Stimulated activated CD4-positive, alpha-beta T cell treated with anti-CD3 and anti-CD28 coated beads, Interleukin-2, amount 100 ng/mL, for 24 hours (primary cell): ENCODE measurements at regions not wholly inside any gene's neighbourhood (a gene's known extent, or its start where the extent isn't known, plus 50 kb on each side); places are given as distances from the start of the nearest gene placed in this dataset.

Experiments used
- DNase-seq, 2 donors: peaks; one replicate each; pipeline ENCODE4 v3.0.0-alpha.2; 2020

DNA sequence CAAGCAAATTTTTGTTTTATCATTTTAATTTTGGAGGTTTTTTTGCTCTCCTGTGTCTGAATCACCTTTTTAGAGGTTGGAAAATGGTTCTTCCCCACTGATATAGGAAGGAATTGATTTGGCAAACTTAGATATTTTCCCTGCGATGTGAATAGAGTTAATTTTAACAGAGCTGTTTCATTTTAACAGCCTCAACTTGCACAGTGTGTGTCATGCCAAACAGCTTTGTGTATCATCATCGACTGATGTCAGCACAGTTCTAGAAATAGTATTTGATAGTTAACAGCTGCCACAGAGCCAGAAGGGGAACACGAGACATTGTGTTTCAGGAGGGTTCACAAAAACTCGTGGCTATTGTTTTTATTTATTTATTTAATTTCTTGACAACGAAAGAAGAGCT lies 243.1 kb upstream of the FOXN3 start:
- DNase-seq: no peak

DNA sequence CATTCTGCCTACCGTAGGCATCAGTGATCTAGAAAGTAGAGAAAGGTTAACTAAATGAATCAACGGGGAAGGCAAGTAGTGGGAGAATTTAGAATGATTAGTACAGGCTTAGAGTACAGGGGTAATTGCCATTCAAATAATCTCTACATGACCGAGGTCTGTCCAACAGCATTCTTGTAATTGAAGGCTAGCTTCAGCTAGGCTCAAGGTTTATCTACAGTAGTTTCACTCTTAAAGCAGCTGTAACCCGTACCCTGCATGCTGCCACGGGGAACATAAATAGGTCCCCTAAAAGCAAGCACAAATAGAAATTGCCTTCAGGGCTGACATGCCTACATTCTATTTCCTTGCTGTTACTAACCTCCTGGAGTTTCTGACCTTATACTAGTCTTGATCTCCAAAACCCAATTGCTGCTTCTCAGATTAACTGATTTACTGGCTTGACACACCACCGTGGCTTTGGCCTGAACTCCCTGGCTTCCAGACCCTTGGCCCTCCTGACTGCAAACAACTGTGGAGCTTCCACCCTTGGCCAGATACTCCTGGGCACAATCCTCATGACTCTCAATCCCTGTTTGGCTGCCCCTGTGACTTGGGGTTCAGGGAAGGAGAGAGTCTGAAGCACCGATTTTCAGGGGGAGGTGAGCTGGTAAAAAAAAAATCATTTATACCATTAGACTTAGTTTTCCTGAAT lies 242.1 kb upstream of the FOXN3 start:
- no peak for DNase-seq

DNA sequence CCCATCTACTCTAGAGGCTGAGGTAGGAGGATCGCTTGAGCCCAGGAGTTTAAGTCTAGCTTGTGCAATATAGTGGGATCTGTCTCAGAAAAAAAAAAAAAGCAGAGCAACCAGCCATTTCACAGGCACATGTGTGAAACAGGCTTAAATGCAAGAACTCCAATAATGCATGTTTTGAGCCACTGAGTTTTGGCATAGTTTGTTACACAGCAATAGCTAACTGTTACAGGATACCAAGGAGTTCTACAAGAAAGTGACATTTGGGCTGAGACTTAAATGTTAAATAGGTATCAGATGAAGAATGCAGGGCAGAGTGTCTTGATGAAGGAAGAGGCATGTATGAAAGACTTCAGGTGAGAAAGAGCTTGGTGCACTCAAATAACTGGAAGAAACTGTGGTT lies 240.0 kb upstream of the FOXN3 start:
- no peak for DNase-seq

DNA sequence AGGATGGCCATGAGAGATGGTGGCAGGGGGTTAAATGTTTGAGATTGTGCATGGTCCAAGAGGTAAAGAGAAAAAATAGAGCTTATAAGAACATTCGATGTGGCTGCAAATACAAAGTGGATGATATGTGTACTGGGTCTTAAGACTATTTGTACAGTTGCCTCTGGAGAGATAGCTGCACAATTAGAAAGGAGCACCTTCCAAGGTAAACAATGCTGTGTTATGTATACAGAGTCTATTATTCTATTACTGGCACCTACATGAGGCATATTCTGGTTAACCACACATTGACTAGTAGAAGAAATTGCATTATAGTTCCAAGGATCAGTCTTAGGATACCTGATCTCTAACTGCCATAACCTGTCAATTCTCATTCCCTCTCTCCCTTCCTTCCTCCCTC lies 238.0 kb upstream of the FOXN3 start:
- no peak for DNase-seq

DNA sequence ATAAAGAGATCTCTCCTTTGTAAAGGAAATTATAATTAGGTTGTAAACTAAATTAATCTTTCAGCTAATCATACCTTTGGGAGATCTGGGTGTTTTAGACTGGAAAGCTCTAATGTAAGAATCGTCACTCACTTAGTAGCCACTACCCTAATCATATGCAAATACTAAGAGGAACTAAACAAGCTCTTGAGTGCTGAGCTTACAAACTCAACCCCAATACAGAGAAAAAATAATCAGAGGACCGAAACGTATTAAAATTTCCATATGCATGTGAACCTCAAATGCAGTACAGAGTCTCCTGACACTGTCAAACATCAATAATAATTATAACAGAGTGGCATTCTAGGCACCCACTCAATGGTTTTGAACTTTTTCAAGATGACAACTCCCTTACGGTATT lies 235.3 kb upstream of the FOXN3 start:
- DNase-seq: no peak

DNA sequence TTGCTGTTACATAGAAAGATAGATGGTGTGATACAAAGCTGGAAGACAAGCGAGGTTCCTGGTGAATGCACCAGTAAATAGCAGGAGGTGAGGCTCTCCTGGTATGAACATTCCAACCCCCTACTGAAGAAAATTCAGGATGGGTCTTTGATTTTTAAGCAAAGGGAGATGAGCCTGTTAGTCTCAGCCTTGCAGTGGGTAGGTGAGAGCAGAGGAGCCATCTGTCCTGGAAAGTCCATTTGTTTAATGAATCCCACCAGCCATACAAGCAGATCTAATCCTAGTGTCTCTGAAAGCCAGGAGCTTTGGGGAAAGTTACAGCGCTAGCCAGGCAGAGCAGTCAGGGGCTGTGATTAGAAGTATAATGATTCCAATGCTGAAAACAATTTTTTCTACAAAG lies 234.8 kb upstream of the FOXN3 start:
- DNase-seq: no peak

DNA sequence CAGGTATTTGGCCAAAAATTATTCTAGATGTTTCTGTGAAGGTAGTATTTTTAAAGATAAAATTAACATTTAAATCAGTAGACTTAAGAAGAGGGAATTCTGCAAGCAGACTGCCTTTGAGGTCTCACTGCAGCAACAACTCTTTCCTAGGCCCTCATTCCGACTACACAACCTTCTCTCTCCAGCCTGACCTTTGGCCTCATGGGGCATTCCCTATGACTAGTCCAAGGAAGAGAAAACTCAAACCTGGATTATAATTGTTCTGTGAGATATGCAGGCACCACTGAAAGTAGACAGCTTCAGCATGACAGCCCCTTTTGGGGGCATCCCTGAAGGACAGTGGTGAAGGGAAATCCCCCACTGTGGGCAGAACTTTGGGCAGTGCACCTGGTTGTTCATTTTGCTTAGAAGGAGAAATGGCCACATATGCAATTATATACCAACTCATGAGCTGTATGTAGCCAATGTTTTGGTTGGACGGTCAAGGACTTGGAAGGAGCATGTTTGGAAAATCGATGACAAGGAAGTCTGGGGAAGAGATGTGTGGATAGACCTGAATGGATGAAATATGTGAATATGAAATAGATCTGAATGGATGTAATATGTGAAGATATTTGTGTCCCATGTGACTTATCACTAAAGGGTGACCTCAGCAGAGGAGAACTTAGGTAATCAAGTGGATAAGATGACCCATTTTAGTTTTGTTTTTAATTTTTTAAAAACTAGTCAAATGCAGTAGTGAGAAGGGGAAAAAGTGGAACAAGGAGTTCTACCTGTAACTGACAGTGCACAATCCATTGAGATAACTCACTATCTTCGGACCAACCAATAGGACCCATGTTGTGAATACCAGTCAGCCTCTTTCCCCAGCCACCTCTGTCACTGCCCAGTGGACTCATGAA lies 233.3 kb upstream of the FOXN3 start:
- DNase-seq: no peak

DNA sequence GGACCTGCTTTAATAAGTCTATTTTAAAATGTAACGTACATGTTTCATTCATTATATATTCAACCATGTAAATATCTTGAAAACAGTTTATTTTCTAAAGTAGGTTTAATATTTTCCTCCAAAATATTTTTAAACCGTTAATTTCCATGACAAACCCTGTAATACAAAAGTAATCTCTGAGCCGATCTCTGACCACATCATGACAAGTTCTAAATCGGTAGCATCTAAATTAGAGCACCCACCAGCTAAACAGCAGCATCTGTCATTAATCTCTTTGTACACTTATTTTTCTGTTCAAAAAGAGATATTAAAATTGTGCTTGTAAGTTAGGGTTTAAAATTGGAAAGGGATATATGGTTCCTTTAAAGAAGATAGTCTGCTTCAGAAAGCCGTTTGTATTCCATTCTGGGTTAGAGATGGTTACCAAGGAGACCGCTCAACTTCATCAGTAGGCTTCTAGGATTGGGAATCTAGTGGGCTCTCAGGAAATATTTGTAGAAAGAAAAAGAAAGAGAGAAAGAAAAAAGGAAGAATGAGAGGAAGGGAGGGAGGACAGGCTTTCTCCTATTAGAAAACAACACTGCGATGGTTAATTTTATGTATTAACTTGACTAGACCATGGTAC lies 232.5 kb upstream of the FOXN3 start:
- no peak for DNase-seq

DNA sequence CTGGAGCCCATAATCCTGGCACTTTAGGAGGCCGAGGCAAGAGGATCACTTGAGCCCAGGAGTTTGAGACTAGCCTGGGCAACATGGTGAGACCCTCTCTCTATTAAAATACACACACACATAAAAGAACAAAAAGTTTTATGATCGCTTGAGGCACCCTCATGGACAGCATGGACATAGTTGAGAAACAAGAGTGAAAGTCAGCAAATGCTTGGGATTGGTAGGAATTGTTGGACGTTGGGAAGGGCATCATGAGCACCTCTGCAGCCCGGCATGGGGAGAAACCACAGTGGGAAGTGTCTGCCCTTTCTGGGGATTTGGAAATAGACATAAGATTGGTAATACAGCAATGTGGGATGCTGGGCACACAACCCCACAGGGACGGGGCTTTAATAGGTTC lies 231.9 kb upstream of the FOXN3 start:
- no peak for DNase-seq

DNA sequence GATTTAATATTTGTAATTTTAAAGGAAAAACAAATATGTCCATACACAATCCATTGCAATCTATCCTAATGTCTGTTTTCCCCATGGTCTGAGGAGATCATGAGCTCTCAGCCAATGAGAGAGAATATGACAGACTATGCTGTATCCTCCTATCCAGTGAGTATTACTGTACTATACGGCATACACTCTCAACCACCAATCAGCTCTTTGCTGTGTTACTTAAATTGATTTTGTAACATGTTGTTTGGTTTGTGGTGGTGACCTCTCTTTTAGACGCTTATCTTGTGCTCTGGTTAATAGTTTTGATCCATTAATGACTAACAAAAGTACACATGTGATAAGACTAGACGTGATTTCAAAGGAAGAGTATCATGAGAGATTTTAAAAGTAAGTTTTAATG lies 231.5 kb upstream of the FOXN3 start:
- no peak for DNase-seq

DNA sequence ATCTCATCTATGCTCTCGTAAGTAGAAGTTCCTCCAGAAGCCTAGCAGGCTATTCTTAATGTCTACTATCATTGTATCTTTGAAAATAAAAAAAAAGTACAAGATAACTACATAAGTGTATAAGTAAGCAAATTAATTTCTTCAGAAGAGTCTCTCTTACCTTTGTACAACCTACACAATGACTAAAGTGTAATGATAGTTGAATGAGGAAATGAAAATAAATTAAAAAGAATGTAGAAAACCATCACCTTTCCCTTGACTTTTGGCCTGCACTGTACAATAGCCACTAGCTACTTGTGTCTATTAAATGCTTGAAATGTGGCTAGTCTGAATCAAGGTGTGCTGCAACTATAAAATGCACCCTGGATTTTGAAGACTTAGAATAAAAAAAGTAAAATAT lies 229.9 kb upstream of the FOXN3 start:
- no peak for DNase-seq

DNA sequence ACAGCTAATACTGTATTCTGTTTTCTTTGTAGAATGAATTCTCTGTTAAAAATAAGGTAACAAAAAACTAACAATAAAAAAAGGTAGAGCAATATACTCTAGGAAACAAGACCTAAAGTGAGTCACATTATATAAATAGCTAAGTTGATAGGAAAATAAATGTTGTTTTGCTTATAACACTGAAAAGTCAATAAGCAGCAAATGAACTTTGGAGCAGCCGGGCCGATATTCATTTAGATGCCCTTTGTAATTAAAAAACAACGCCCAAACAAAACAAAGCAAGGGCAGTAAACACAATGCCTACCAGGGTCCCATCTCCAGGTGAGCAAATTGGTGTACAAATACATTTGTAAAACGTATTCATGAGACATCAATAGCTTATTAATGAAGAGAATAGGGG lies 227.6 kb upstream of the FOXN3 start:
- no peak for DNase-seq

DNA sequence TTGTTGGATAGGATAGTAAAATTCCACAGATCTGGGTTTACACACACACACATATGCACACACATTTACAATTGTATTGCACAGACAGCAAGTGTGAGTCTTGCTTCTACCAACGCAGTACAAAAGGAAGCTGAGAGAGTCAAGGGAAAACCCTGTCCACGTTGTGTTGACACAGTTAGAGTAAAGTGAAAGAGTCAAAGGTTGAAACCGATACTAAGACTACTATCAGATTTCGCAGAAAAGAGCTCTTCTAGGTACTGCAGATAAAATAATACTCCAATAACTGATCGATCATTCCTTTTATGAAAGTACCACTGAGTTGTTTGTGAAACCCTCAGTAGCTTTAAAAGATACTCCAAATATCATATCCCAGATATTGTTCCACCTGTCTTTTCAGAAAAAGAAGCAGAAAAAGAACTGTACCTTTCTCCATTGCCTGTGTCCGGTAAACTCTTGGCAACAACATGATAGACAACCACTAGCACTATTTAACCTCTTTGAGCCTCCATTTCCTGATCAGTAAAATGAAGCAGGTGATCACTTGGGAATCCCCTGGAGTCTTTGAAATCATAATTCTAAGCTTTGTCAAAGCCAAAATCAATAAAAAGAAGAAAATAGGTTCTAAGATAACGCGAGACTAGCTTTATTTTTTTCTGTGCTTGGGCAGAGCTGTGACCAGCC lies 224.6 kb upstream of the FOXN3 start:
- peak in 1 of 2 donors; percentile 32 for DNase-seq

DNA sequence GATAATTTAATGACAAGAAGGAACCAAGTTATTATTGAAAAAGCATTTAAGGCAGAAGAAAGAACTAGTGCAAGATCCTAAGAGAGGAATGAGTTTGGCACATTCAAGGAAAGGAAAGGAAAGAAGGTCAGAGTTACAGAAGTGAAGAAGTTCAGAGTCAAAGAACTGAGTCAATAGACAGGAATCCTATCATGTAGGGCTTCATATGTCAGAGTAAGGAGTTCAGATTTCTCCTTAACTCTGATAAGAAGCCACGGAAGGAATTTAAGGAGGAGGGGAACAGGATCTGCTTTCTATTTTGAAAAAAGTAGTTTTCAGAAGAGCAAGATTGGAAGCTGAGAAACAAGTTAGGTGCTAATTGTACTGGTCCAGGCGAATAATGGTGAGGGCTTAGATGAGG lies 223.1 kb upstream of the FOXN3 start:
- no peak for DNase-seq

DNA sequence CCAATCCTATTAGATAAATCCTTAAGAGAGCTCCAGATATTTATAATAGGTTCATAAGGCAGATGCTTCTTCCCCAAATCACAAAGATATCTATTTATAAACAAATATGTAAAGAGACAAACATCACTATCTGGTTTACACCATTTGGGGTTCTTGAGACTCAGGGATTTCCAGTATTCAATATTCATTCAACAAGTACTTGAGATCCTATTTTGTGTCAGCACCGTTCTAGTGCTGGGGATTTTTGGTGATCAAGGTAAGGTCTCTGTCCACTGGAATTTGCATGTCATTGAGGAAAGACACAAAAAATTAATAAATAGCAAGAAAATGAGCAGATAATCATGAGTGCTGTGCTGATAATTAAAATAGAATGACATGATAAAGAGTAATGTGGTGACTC lies 222.7 kb upstream of the FOXN3 start:
- DNase-seq: no peak

DNA sequence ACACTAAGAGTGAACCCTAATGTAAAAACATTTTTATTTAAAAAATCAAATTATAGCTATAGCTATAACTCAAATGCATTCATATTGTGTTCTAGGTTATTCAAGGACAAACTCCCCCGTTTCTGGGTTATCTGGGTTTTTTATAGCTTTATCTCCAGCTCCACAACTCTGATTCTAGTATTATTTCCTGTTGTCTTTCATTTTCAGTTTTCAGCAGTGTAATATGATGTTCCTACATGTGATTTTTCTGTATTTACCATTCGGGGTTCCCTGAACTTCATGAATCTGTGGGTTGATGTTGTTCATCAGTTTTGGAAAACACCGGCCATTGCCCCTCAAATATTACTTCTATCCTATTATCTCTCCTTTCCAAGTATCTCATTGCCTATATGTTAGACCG lies 221.9 kb upstream of the FOXN3 start:
- no peak for DNase-seq

DNA sequence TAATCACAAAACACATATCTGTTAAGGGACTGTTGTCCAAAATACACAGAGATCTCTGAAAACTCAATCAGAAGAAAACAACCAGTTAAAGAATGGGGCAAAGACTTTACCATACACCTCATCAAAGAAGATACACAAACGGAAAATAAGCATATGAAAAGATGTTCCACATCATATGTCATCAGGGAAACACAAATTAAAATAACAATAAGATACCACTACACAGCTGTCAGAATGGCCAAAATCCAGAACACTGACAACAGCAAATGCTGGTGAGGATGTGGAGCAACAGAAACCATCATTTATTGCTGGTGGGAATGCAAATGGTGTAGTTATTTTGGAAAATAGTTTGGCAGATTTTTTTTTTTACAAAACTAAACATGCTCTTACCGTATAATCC lies 220.5 kb upstream of the FOXN3 start:
- DNase-seq: no peak

DNA sequence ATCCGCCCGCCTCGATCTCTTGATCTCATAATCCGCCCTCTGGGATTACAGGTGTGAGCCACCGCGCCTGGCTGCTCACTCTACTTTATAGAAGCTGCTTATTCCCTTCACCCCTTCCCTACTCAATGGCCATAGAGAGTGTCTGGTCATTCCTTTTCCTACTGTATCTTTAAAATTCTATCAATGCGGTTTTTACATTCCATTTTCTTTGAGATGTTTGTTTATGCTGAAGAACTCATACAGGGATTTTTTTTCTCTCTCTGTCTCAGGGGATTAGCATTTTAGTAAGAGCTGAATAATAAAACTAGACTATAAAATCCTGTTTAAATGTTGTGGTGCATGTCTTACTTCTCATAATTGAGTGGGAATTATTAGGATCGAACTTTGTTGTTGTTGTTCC lies 218.6 kb upstream of the FOXN3 start:
- no peak for DNase-seq

DNA sequence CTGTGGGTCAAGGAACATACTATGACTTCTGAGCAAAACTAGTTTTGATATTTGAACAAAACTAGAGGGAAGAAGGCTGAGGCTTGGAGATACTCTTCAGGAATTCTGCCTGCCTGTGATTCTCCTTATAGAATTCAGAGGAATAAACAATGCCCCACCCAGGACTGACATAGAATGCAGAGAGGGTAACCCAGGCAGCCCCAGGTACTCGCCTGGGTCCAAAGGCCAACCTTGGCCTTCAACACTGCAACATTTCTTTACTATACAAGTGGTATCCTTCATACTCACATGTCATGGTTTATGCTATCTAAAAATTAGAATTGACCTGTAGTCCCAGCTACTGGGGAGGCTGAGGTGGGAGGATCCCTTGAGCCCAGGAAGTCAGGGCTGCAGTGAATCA lies 217.0 kb upstream of the FOXN3 start:
- no peak for DNase-seq

DNA sequence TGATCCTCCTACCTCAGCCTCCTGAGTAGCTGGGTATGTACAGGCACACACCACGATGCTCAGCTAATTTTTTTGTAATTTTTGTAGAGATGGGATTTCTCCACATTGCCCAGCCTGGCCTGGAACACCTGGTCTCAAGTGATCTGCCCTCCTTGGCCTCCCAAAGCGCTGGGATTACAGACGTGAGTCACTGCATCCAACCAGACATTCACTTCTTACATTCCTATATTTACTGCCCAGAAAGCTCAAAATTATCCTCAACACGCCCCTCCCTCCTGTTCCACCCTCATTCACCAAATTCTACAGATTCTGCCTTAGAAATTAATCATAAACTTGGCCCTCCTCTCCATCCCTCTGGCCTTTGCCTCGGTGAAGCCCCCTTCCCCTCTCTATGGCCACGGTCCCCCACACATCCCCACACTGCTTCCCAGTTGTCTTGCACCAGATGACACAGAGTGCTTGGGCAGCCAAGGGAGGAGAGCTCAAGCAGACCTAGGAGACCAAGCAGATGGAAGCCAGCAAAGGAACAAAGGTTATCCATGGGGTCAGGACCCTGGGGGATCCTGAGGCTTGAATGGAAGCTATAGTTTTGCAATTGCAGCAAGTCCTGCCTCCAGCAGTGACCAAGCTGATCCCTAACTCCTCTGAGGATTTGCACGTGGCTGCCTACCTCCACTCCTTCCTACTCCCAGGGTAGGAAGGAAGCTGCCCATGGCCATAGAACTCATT lies 213.2 kb upstream of the FOXN3 start:
- no peak for DNase-seq

DNA sequence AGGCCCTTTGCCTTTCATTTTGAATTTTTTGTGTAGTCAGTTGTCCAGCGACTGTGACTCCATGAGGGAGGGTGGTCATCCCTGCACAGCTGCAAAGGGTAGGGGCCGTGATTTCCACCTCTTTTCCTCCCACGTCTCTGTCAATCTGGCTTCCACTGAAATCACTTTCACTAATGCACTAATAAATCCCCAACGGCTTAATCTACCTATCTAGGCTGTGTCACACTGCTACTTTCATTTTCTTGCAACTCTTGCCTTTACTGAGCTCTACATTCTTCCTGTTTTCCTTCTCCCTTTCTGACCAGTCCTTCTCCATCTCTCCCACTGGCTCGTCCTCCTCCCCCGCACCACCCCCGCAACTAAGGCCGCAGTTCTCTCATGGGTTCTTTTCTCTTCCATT lies 212.3 kb upstream of the FOXN3 start:
- DNase-seq: no peak

DNA sequence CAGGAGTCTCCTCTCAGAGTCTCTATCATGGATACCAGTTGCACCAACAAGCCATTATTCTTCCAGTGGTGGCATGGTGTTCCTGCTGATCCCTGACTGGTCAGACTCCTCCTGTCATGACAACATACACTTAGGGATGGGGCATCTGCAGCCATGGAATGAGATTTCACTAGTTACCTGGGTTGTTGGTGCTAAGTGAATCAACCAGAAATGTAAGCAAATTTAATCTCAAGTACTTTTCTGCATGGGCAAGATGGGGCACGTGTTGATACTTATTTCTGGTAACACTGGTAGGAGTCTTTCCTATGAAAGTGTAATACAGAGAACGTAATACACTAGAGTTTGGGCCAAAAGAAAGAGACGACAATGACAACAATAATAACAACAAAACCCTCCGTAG lies 211.5 kb upstream of the FOXN3 start:
- no peak for DNase-seq
